ENCODE measurements at regions not wholly inside any gene's neighbourhood (a gene's known extent, or its start where the extent isn't known, plus 50 kb on each side); places are given as distances from the start of the nearest gene placed in this dataset.

DNA sequence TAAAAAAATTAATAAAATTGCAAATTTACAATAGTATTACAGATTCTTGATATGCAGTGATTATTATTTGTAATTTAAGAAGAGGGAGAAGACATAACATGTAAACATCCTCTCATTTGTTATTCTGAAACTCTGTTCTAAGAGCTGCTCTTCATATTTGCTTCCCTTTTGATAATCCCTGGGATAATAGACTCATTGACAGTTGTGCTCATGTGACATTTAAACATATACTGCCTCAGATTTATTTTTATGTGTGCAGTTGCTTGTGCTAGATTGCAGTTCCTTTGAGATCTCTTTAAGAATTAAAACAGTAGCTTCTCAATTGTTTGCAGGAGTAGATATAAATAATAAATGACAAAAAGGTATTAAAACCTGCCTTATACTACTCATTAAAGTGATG, 605.1 kb upstream of the CNTNAP5 start:
- H3K9me3 ChIP-seq (ENCODE audit: control insufficient read depth in 1 of 2, insufficient read depth in 1 of 2, low read length in 2 of 2): no peaks in the 10 kb centered on the region
- Mint-ChIP-seq H3K27ac (no peak overlapping the region), H3K4me3 (no peak overlapping the region), H3K36me3 (ENCODE audit: low read depth) (no peaks in the 10 kb centered on the region), H3K27me3 (no peaks in the 10 kb centered on the region), H3K9me3 (peaks cover 8% of the 10 kb centered on the region), H3K4me1 (ENCODE audit: low read depth) (no peaks in the 10 kb centered on the region)
- TF ChIP-seq CTCF (IDR thresholded peaks at IDR 0.05): no peak
- POLR2A ChIA-PET: no interaction called here
- ATAC-seq (ENCODE audit: poor library complexity): no peak
- no peaks in the 10 kb centered on the region for H3K27me3 ChIP-seq (ENCODE audit: control insufficient read depth in 1 of 2, insufficient read depth in 2 of 2, low read length in 2 of 2)
- no peak overlapping the region for H3K4me3 ChIP-seq (ENCODE audit: low read length)
- no peak overlapping the region for H3K27ac ChIP-seq (ENCODE audit: low read depth in 1 of 2, low read length in 2 of 2)
- intact Hi-C loops (cut with DNase I, micrococcal nuclease): no loop called here
- CTCF ChIA-PET: no interaction called here
- no peak for DNase-seq
- H3K4me1 ChIP-seq (ENCODE audit: insufficient read depth, low read length): no peaks in the 10 kb centered on the region
- H3K36me3 ChIP-seq (ENCODE audit: insufficient read depth, low read length): no peaks in the 10 kb centered on the region

DNA sequence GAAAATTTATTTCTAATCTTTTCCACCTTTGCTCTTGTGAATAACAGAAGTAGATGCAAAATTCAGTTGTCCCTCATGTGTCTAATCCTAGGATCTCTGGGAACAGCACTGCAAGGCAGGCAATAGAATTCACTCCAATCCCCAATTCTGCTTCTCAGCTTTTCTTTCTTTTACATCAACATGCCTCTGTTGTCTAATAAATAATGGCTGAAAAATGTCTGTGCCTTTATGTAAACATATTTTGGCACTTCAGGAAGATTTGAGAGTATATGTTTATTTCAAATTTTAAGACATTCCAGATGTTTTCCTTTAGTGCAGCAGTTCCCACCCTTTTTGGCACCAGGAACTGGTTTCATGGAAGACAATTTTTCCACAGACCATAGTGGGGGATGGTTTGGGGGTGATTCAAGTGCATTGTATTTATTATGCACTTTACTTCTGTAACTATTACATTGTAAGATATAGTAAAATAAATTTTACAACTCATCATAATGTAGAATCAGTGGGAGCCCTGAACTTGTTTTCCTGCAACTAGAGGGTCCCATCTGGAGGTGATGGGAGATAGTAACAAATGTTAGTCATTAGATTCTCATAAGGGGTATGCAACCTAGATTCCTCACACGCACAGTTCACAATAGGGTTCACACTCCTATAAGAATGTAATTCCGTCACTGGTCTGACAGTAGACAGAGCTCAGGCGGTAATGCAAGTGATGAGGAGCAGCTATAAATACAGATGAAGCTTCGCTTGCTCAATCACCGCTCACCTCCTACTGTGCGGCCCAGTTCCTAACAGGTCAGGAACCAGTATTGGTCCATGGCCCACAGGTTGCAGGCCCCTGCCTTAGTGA, 590.3 kb upstream of the CNTNAP5 start:
- no peak for TF ChIP-seq CTCF (IDR thresholded peaks at IDR 0.05)
- CTCF ChIA-PET: no interaction called here
- Mint-ChIP-seq H3K36me3 (ENCODE audit: low read depth) (no peaks in the 10 kb centered on the region), H3K4me1 (ENCODE audit: low read depth) (no peaks in the 10 kb centered on the region), H3K4me3 (no peak overlapping the region), H3K27ac (no peak overlapping the region), H3K27me3 (no peaks in the 10 kb centered on the region), H3K9me3 (peaks cover 9% of the 10 kb centered on the region)
- no peak overlapping the region for H3K4me3 ChIP-seq (ENCODE audit: low read length)
- H3K36me3 ChIP-seq (ENCODE audit: insufficient read depth, low read length): no peaks in the 10 kb centered on the region
- no peak for ATAC-seq (ENCODE audit: poor library complexity)
- intact Hi-C loops (cut with DNase I, micrococcal nuclease): no loop called here
- no peaks in the 10 kb centered on the region for H3K9me3 ChIP-seq (ENCODE audit: control insufficient read depth in 1 of 2, insufficient read depth in 1 of 2, low read length in 2 of 2)
- no peak for DNase-seq
- no peaks in the 10 kb centered on the region for H3K27me3 ChIP-seq (ENCODE audit: control insufficient read depth in 1 of 2, insufficient read depth in 2 of 2, low read length in 2 of 2)
- H3K27ac ChIP-seq (ENCODE audit: low read depth in 1 of 2, low read length in 2 of 2): no peak overlapping the region
- no peaks in the 10 kb centered on the region for H3K4me1 ChIP-seq (ENCODE audit: insufficient read depth, low read length)
- POLR2A ChIA-PET: no interaction called here

DNA sequence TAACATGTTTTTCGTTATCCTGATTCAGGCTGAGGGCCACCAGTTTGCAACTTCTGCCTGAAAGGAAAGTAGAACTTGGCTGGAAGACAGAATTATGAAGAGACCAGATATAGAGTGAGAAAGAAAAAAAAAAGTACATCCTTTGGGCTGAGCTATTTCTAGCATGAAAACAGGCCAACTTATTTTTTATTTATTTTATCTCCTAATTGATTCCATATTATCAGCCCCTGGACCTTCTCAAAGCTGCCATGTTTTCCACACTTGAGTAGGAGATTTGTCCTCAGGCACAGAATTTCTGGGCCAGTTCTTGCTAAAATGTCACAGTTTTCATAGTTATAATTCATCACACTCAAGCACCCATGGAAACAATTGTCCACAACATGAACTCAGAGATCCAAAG, 586.8 kb upstream of the CNTNAP5 start:
- no peak for TF ChIP-seq CTCF (IDR thresholded peaks at IDR 0.05)
- ChIA-PET CTCF (no interaction called here), POLR2A (no interaction called here)
- Histone ChIP-seq H3K4me3 (ENCODE audit: low read length) (no peak overlapping the region), H3K27me3 (ENCODE audit: control insufficient read depth in 1 of 2, insufficient read depth in 2 of 2, low read length in 2 of 2) (no peaks in the 10 kb centered on the region), H3K9me3 (ENCODE audit: control insufficient read depth in 1 of 2, insufficient read depth in 1 of 2, low read length in 2 of 2) (peaks cover 0 to 4% of the 10 kb centered on the region in 2 experiments), H3K4me1 (ENCODE audit: insufficient read depth, low read length) (no peaks in the 10 kb centered on the region), H3K27ac (ENCODE audit: low read depth in 1 of 2, low read length in 2 of 2) (no peak overlapping the region), H3K36me3 (ENCODE audit: insufficient read depth, low read length) (no peaks in the 10 kb centered on the region)
- no peak for ATAC-seq (ENCODE audit: poor library complexity)
- Mint-ChIP-seq H3K36me3 (ENCODE audit: low read depth) (no peaks in the 10 kb centered on the region), H3K4me1 (ENCODE audit: low read depth) (no peaks in the 10 kb centered on the region), H3K9me3 (peaks cover 13% of the 10 kb centered on the region), H3K27me3 (no peaks in the 10 kb centered on the region), H3K27ac (no peak overlapping the region), H3K4me3 (no peak overlapping the region)
- DNase-seq: no peak
- intact Hi-C loops (cut with DNase I, micrococcal nuclease): no loop called here
